Spleen (tissue), 11 donors: ENCODE measurements at regions not wholly inside any gene's neighbourhood (a gene's known extent, or its start where the extent isn't known, plus 50 kb on each side); places are given as distances from the start of the nearest gene placed in this dataset.

Source experiments
- DNase-seq: peaks from one replicate; pipeline ENCODE4 v3.0.0-alpha.2; 2020
- H3K27ac ChIP-seq, 8 donors: fragments of 200-600 bp; sonication (generic) in 7 of 8; 1 replicate in 4 of 8; 2 replicates in 4 of 8; pipeline versions ENCODE4 v1.5.0 to v1.8.0; 2016 to 2021; ENCODE audit warnings: inconsistent platforms in 4 of 8, mild to moderate bottlenecking in 4 of 8, moderate library complexity in 1 of 8
- H3K27me3 ChIP-seq, 7 donors: fragments of 200-600 bp; sonication (generic) in 6 of 7; replicated peaks in 1 of 7; 1 replicate in 4 of 7; 2 replicates in 3 of 7; pipeline versions ENCODE4 v1.5.0 to v1.8.0; 2016 to 2021; ENCODE audit warnings: inconsistent platforms in 3 of 7, mild to moderate bottlenecking in 1 of 7
- H3K36me3 ChIP-seq, 6 donors: fragments of 200-600 bp; sonication (generic) in 5 of 6; 1 replicate in 4 of 6; 2 replicates in 2 of 6; pipeline versions ENCODE4 v1.5.0 to v1.8.0; 2016 to 2021; ENCODE audit warnings: inconsistent platforms in 2 of 6
- H3K4me1 ChIP-seq, 6 donors: fragments of 200-600 bp; sonication (generic) in 5 of 6; 1 replicate in 3 of 6; 2 replicates in 3 of 6; pipeline versions ENCODE4 v1.5.0 to v1.8.0; 2016 to 2021; ENCODE audit warnings: inconsistent platforms in 3 of 6
- H3K4me3 ChIP-seq, 8 donors: fragments of 200-600 bp; sonication (generic) in 7 of 8; 1 replicate in 4 of 8; 2 replicates in 4 of 8; pipeline versions ENCODE4 v1.5.0 to v1.8.0; 2016 to 2021; ENCODE audit warnings: inconsistent platforms in 4 of 8, mild to moderate bottlenecking in 4 of 8, moderate library complexity in 2 of 8
- H3K9me3 ChIP-seq, 8 donors: fragments of 200-600 bp; sonication (generic) in 7 of 8; 1 replicate in 4 of 8; 2 replicates in 4 of 8; pipeline versions ENCODE4 v1.5.0 to v1.8.0; 2016 to 2021; ENCODE audit warnings: inconsistent platforms in 4 of 8
- CTCF ChIP-seq, 11 experiments: fragments of 200-600 bp in 7 of 11; fragments of 450-650 bp in 4 of 11; sonication (generic) in 4 of 11; IDR thresholded peaks in 8 of 11; conservative IDR thresholded peaks in 3 of 11; 1 replicate in 7 of 11; 2 replicates in 4 of 11; pipeline versions ENCODE4 v1.4.0 to v1.8.0; 2016 to 2021; ENCODE audit warnings: antibody characterized with exemption in 11 of 11, inconsistent platforms in 4 of 11, mild to moderate bottlenecking in 1 of 11
- POLR2A ChIP-seq, 3 donors: fragments of 450-650 bp; IDR thresholded peaks; one replicate each; pipeline ENCODE4 v1.5.1; 2017; ENCODE audit warnings: antibody characterized with exemption in 3 of 3, mild to moderate bottlenecking in 1 of 3
- POLR2AphosphoS5 ChIP-seq, 3 donors: sonication (generic); formaldehyde crosslinking; IDR thresholded peaks; one replicate each; pipeline ENCODE4 v1.5.1; 2017; ENCODE audit warnings: antibody characterized with exemption in 3 of 3
- WGBS, 5 donors: extraction: QIAGEN DNeasy Blood & Tissue Kit in 3 of 5; methylation state at CpG; one replicate each; pipeline versions ENCODE4 v1.1.5 to v1.1.7; 2013 to 2018; 5-methylcytosine and 5-hydroxymethylcytosine counted together
- intact Hi-C: fragments of 100-400 bp; cut with DNase I; formaldehyde crosslinking; loops from one replicate; pipeline ENCODE4 v1.15.0; 2023; ENCODE audit warnings: low total_unique reads
- donor health status: healthy with polysubstance abuse.
- donor health status: DM: no; HTN: no; CAD: no; lungs with moderate emphysema.
- donor health status: DM: no; HTN: no; CAD: no.
- donor health status: Bipolar disorder and iron deficiency.
- donor health status: healthy.
- donor health status: DM: no; HTN: no; CAD: no.
- donor health status: DM: yes; HTN: yes; CAD: no.

- Histone ChIP-seq H3K36me3 (no peaks in the 10 kb centered on the region), H3K27ac (no peak overlapping the region), H3K4me3 (no peak overlapping the region), H3K9me3 (peaks cover 0 to 32% (median 18%) of the 10 kb centered on the region in 8 donors), H3K27me3 (no peaks in the 10 kb centered on the region), H3K4me1 (no peaks in the 10 kb centered on the region)
- intact Hi-C loops = no loop called here
- WGBS, 5 donors = 85 to 100% (median 97%) methylated on average over 1 of the region's 1 CpG
- TF ChIP-seq CTCF (IDR thresholded peaks at IDR 0.05 in 8 of 11, conservative IDR thresholded peaks at IDR 0.05 in 3 of 11) (no peak), POLR2AphosphoS5 (IDR thresholded peaks at IDR 0.05) (no peak), POLR2A (IDR thresholded peaks at IDR 0.05) (no peak)
- no peak for DNase-seq
Observed at GRCh38 chr17:71213936-71214335, 906.9 kb upstream of the SOX9 start.

DNA sequence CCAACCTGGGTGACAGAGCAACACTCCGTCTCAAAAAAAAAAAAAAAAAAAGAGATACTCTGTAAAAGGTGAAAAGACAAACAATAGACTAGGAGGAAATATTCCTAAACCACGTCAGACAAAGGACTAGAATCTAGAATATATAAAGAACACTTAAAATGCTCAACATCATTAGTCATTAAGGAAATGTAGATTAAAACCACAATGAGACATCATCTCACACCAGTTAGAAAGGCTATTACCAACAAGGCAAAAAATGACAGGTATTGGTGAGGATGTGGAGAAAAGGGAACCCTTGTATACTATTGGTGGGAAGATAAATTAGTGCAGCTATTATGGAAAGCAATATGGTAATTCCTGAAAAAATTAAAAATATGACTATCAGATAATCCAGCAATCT, 903.1 kb upstream of the SOX9 start:
- 67 to 89% (median 87%) methylated on average over 1 to 2 of the region's 2 CpGs for WGBS, 5 donors
- intact Hi-C loops = no loop called here
- no peak for DNase-seq
- no peak for TF ChIP-seq POLR2A (IDR thresholded peaks at IDR 0.05)
- TF ChIP-seq POLR2AphosphoS5 (IDR thresholded peaks at IDR 0.05) = no peak
- no peak for TF ChIP-seq CTCF (IDR thresholded peaks at IDR 0.05 in 8 of 11, conservative IDR thresholded peaks at IDR 0.05 in 3 of 11)
- H3K4me1 ChIP-seq = no peaks in the 10 kb centered on the region
- no peaks in the 10 kb centered on the region for H3K36me3 ChIP-seq
- H3K9me3 ChIP-seq = peaks cover 0 to 31% (median 14%) of the 10 kb centered on the region in 8 donors
- no peaks in the 10 kb centered on the region for H3K27me3 ChIP-seq
- H3K4me3 ChIP-seq = no peak overlapping the region
- no peak overlapping the region for H3K27ac ChIP-seq

DNA sequence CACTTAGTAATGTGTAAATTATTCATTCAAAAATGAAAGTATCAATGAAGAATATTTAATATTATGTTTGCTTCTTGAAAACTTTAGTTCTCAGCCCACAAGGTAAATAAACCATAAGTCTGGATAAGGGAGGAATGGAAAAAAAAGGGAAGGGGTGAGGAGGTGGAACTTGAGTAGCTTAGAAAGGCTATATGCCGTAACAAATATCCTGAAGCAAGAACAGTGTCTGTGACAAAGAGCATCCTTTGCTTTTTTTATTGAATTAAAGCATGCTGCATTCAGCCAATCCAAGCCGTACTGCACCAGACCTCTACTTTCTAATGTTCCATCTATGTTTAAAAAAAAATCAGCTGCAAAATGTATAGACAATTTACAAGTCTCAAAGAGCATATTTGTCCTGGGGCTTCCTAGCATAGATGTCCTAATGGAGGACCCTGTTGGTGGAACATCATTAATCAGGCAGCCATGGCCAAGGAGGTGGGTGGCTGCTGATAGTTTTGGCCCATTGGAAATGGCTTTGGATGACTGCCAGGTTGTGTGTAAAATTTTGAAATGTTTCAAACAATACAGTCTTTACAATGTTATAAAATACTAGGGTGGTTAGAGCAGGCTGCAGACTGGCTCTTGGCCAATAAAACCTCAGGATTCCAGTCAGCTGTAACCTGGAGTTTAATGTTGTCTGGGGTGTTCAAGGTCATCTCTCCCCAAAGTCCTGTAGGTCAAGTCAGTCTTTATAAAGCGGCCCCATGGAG, 895.8 kb upstream of the SOX9 start:
- Histone ChIP-seq H3K9me3 (no peaks in the 10 kb centered on the region), H3K4me1 (no peaks in the 10 kb centered on the region), H3K27me3 (no peaks in the 10 kb centered on the region), H3K36me3 (no peaks in the 10 kb centered on the region), H3K27ac (no peak overlapping the region), H3K4me3 (no peak overlapping the region)
- intact Hi-C loops = no loop called here
- no peak for DNase-seq
- no peak for TF ChIP-seq POLR2AphosphoS5 (IDR thresholded peaks at IDR 0.05)
- WGBS, 5 donors = 78 to 92% (median 83%) methylated on average over 3 of the region's 3 CpGs

DNA sequence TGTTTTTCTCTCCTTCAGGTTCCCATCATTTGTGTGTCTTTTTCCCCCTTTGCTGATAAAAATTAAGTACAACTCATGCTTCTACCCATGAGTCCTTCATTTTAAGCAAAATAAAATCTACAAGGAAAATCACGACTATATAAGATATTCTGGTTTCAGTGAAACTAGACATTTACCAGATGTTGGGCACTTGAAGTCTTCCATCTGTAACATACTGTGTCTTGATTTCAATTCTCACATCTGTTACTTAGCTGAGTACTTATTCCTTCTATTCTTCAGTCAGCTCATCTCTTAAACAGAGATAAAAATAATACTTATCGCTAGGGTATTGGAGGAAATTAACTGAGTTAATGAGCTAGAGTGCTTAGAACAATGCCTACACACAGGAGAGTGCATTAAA, 893.0 kb upstream of the SOX9 start:
- DNase-seq = no peak
- intact Hi-C loops = no loop called here
- H3K4me1 ChIP-seq = no peaks in the 10 kb centered on the region
- no peak overlapping the region for H3K4me3 ChIP-seq
- H3K36me3 ChIP-seq = no peaks in the 10 kb centered on the region
- H3K27me3 ChIP-seq = no peaks in the 10 kb centered on the region
- TF ChIP-seq POLR2A (IDR thresholded peaks at IDR 0.05) = no peak
- H3K9me3 ChIP-seq = no peaks in the 10 kb centered on the region
- no peak overlapping the region for H3K27ac ChIP-seq
- 67 to 85% (median 76%) methylated on average over 2 of the region's 2 CpGs for WGBS, 5 donors

DNA sequence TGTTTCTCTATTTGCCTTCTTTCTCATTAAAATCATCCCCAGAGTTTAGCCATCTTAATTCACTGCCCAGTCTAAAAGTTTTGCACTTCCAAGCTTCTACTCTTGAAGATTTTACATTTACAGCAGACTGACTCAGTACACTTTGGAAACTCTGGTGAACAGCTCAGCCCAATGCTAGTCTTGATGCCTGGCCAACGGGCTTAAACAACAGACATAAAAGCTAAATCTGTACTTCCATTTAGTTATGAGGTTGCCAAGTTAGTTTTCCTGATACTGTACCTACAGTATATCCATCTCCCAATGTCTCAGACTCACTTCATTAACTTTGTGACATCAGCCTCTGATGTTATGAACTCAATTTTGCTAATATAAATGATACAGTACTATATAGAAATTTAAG, 891.8 kb upstream of the SOX9 start:
- 57 to 76% (median 71%) methylated on average over 1 of the region's 1 CpG for WGBS, 5 donors
- H3K36me3 ChIP-seq = no peaks in the 10 kb centered on the region
- H3K27me3 ChIP-seq = no peaks in the 10 kb centered on the region
- H3K27ac ChIP-seq = no peak overlapping the region
- TF ChIP-seq POLR2AphosphoS5 (IDR thresholded peaks at IDR 0.05) = no peak
- no peak for TF ChIP-seq POLR2A (IDR thresholded peaks at IDR 0.05)
- no peak for TF ChIP-seq CTCF (IDR thresholded peaks at IDR 0.05 in 8 of 11, conservative IDR thresholded peaks at IDR 0.05 in 3 of 11)
- H3K4me3 ChIP-seq = no peak overlapping the region
- DNase-seq = no peak
- no peaks in the 10 kb centered on the region for H3K4me1 ChIP-seq
- intact Hi-C loops = no loop called here
- H3K9me3 ChIP-seq = peaks cover 0 to 2% (median 0%) of the 10 kb centered on the region in 8 donors
